ENCODE measurements at regions not wholly inside any gene's neighbourhood (a gene's known extent, or its start where the extent isn't known, plus 50 kb on each side); places are given as distances from the start of the nearest gene placed in this dataset.

- H3K36me3 ChIP-seq (ENCODE audit: control insufficient read depth, insufficient read depth, low read length) = no peaks in the 10 kb centered on the region
- no peak for DNase-seq (ENCODE audit: low read depth, low spot score)
- ATAC-seq = no peak
- H3K27ac ChIP-seq (ENCODE audit: low read length) = no peak overlapping the region
- H3K4me3 ChIP-seq (ENCODE audit: low read depth in 2 of 2, low read length in 2 of 2) = no peak overlapping the region
- intact Hi-C loops (cut with micrococcal nuclease; ENCODE audit: unreplicated experiment) = no loop called here
- POLR2A ChIA-PET = no interaction called here
- no peaks in the 10 kb centered on the region; the same call in 1 of the 2 replicates for H3K4me1 ChIP-seq (ENCODE audit: control insufficient read depth, insufficient read depth, low read length)
- no peaks in the 10 kb centered on the region for H3K9me3 ChIP-seq (ENCODE audit: control insufficient read depth, insufficient read depth, low read depth, low read length)
- TF ChIP-seq REST (IDR thresholded peaks at IDR 0.05; ENCODE audit: insufficient read depth in 1 of 2, low read depth in 2 of 2, low read length in 1 of 2) = no peak
- no peak for TF ChIP-seq SIN3A (IDR thresholded peaks at IDR 0.05; ENCODE audit: borderline replicate concordance, insufficient read depth, low read depth, low read length)
- no peak for TF ChIP-seq TCF7L2 (IDR thresholded peaks at IDR 0.05; ENCODE audit: low read depth, low read length)
- no peak for TF ChIP-seq CTCF (IDR thresholded peaks at IDR 0.05)
- TF ChIP-seq POLR2AphosphoS5 (IDR thresholded peaks at IDR 0.05; ENCODE audit: low read depth, low read length) = no peak
- CTCF ChIA-PET = no interaction called here
- in situ Hi-C loops (cut with HindIII; ENCODE audit: low pct_unique_long_range_greater_than_20kb, low sequenced_read_pairs) = no loop called here
- no peaks in the 10 kb centered on the region for H3K27me3 ChIP-seq (ENCODE audit: control insufficient read depth, insufficient read depth, low read length)
- BruUV-seq (replicated peaks) = no TSS peak
Observed at GRCh38 chr10:94208315-94208714, 154.4 kb downstream of the NOC3L start.

GRCh38 chr10:94210440-94211168, 152.1 kb downstream of the NOC3L start:
- no peak for TF ChIP-seq REST (IDR thresholded peaks at IDR 0.05; ENCODE audit: insufficient read depth in 1 of 2, low read depth in 2 of 2, low read length in 1 of 2)
- TF ChIP-seq SIN3A (IDR thresholded peaks at IDR 0.05; ENCODE audit: borderline replicate concordance, insufficient read depth, low read depth, low read length) = no peak
- TF ChIP-seq TCF7L2 (IDR thresholded peaks at IDR 0.05; ENCODE audit: low read depth, low read length) = no peak
- TF ChIP-seq CTCF (IDR thresholded peaks at IDR 0.05) = no peak
- TF ChIP-seq POLR2AphosphoS5 (IDR thresholded peaks at IDR 0.05; ENCODE audit: low read depth, low read length) = no peak

More at GRCh38 chr10:94210440-94211168, 152.1 kb downstream of the NOC3L start:
- no peak for DNase-seq (ENCODE audit: low read depth, low spot score)
- ChIA-PET CTCF (no interaction called here), POLR2A (interaction anchor here (0.6 kb wide), 1 partner anchor 109 kb away, joined by 9 read pairs; no protein-coding TSS in a partner anchor)
- no peaks in the 10 kb centered on the region; the same call in 1 of the 2 replicates for H3K4me1 ChIP-seq (ENCODE audit: control insufficient read depth, insufficient read depth, low read length)
- intact Hi-C loops (cut with micrococcal nuclease; ENCODE audit: unreplicated experiment) = no loop called here
- no peaks in the 10 kb centered on the region for H3K36me3 ChIP-seq (ENCODE audit: control insufficient read depth, insufficient read depth, low read length)
- no peak for ATAC-seq
- no peak overlapping the region for H3K4me3 ChIP-seq (ENCODE audit: low read depth in 2 of 2, low read length in 2 of 2)
- H3K9me3 ChIP-seq (ENCODE audit: control insufficient read depth, insufficient read depth, low read depth, low read length) = no peaks in the 10 kb centered on the region
- H3K27me3 ChIP-seq (ENCODE audit: control insufficient read depth, insufficient read depth, low read length) = no peaks in the 10 kb centered on the region
- no peak overlapping the region for H3K27ac ChIP-seq (ENCODE audit: low read length)
- in situ Hi-C loops (cut with HindIII; ENCODE audit: low pct_unique_long_range_greater_than_20kb, low sequenced_read_pairs) = no loop called here
- no TSS peak for BruUV-seq (replicated peaks)
